K562 (cell line): ENCODE measurements at regions not wholly inside any gene's neighbourhood (a gene's known extent, or its start where the extent isn't known, plus 50 kb on each side); places are given as distances from the start of the nearest gene placed in this dataset.

ENCODE experiments used
- ATAC-seq: fragments of 200-7000 bp; cut with Tn5 transposase; 3 replicates; pipeline ENCODE4 v1.9.1; 2020; ENCODE audit warnings: moderate library complexity
- BruUV-seq: library from RNA; stranded (reverse); fragments of 400-500 nt; replicated peaks from 2 replicates; lab custom pipeline; 2021; lab: Mats Ljungman, UMichigan
- CTCF ChIA-PET: fragments of 300-600 bp; formaldehyde crosslinking; extraction: SDS; loops from one replicate; lab custom pipeline; 2021; ENCODE audit warnings: low intra/inter-chr PET ratio; lab: Yijun Ruan, JAX
- POLR2A ChIA-PET: fragments of 300-600, 350-650 bp; sonication (Branson Sonifier 250); formaldehyde crosslinking; extraction: SDS; loops from one replicate; lab custom pipeline; 2021; ENCODE audit warnings: antibody characterized with exemption, inconsistent platforms; lab: Yijun Ruan, JAX
- DNase-seq, 4 experiments: peaks; one replicate each; pipeline versions ENCODE4 v3.0.0 to v3.0.0-alpha.2; 2011 to 2018; ENCODE audit warnings: low spot score in 3 of 4, mixed read lengths in 3 of 4; ENCODE audit errors: extremely low read depth in 1 of 4
- FAIRE-seq: peaks from 2 replicates; lab custom pipeline; 2011; peaks lifted over from hg19 to GRCh38; lab: Jason Lieb, UNC
- H2AFZ ChIP-seq: 2 replicates; pipeline ENCODE4 v1.6.0; 2011; ENCODE audit warnings: low read depth, low read length, control low read depth, inconsistent platforms
- H3K27ac ChIP-seq: fragments of 200-600 bp; 3 replicates; pipeline ENCODE4 v1.8.0; 2011; ENCODE audit warnings: low read depth, mild to moderate bottlenecking, control low read depth, inconsistent platforms, low read length, moderate library complexity, mixed read lengths; ENCODE audit errors: extremely low read depth
- H3K27me3 ChIP-seq, 2 experiments: fragments of 300-600 bp in 1 of 2; 2 replicates in 1 of 2; 3 replicates in 1 of 2; pipeline versions ENCODE4 v1.6.0 to v1.8.0; 2011; ENCODE audit warnings: inconsistent platforms in 2 of 2, low read length in 2 of 2, mild to moderate bottlenecking in 1 of 2, mixed read lengths in 1 of 2, moderate library complexity in 1 of 2; ENCODE audit not compliant: control insufficient read depth in 2 of 2, insufficient read depth in 2 of 2
- H3K36me3 ChIP-seq: fragments of 300-600 bp; 3 replicates; pipeline ENCODE4 v1.8.0; 2011; ENCODE audit warnings: mild to moderate bottlenecking, low read length, inconsistent platforms; ENCODE audit not compliant: control insufficient read depth, insufficient read depth
- H3K4me1 ChIP-seq, 2 experiments: fragments of 200-600 bp in 1 of 2; replicated peaks in 1 of 2; 2 replicates in 1 of 2; 3 replicates in 1 of 2; pipeline versions ENCODE4 v1.5.1 to v1.8.0; 2011; ENCODE audit warnings: inconsistent platforms in 2 of 2, low read length in 2 of 2, mild to moderate bottlenecking in 1 of 2, mixed read lengths in 1 of 2, moderate library complexity in 1 of 2; ENCODE audit not compliant: control insufficient read depth in 2 of 2, insufficient read depth in 2 of 2
- H3K4me2 ChIP-seq: 2 replicates; pipeline ENCODE4 v1.6.1; 2011; ENCODE audit warnings: low read length, control low read depth, inconsistent platforms, mixed read lengths; ENCODE audit not compliant: insufficient read depth
- H3K4me3 ChIP-seq: fragments of 200-600 bp; sonication (generic), shearing (Covaris generic); 2 replicates; pipeline ENCODE4 v1.5.1; 2016; ENCODE audit warnings: control low read depth, inconsistent platforms
- H3K79me2 ChIP-seq: fragments of 200-600 bp; 3 replicates; pipeline ENCODE4 v1.8.0; 2011; ENCODE audit warnings: low read length, inconsistent platforms; ENCODE audit not compliant: control insufficient read depth, insufficient read depth
- H3K9ac ChIP-seq, 2 experiments: 2 replicates each; pipeline versions ENCODE4 v1.6.0 to v1.6.1; 2011; ENCODE audit warnings: low read depth in 2 of 2, low read length in 2 of 2, control low read depth in 1 of 2, inconsistent platforms in 1 of 2, mild to moderate bottlenecking in 1 of 2, mixed read lengths in 1 of 2; ENCODE audit not compliant: insufficient read depth in 1 of 2
- H3K9me1 ChIP-seq: one replicate; pipeline ENCODE4 v1.6.0; 2011; ENCODE audit warnings: inconsistent platforms, mild to moderate bottlenecking, low read length, moderate library complexity; ENCODE audit not compliant: control insufficient read depth, insufficient read depth
- H3K9me3 ChIP-seq: replicated peaks from 2 replicates; pipeline ENCODE4 v1.5.1; 2011; ENCODE audit warnings: low read depth, low read length, inconsistent platforms; ENCODE audit not compliant: control insufficient read depth, insufficient read depth
- H4K20me1 ChIP-seq: replicated peaks from 2 replicates; pipeline ENCODE4 v1.6.1; 2011; ENCODE audit warnings: low read length, inconsistent platforms, mixed read lengths; ENCODE audit not compliant: control insufficient read depth, insufficient read depth
- CBX2 ChIP-seq: fragments of 200-600 bp; sonication (generic); IDR thresholded peaks from one replicate; pipeline ENCODE4 v1.6.1; 2012; ENCODE audit warnings: mild to moderate bottlenecking, low read length, inconsistent platforms; ENCODE audit not compliant: insufficient read depth, poor library complexity, severe bottlenecking
- E2F1 ChIP-seq: sonication (generic); formaldehyde crosslinking; IDR thresholded peaks from 2 replicates; pipeline ENCODE4 v1.8.1; 2023; ENCODE audit warnings: mild to moderate bottlenecking, missing genetic modification reagents, moderate library complexity
- HES1 ChIP-seq: fragments of 450-650 bp; IDR thresholded peaks from 2 replicates; pipeline ENCODE4 v1.6.1; 2016; ENCODE audit warnings: low read depth, mild to moderate bottlenecking, moderate library complexity
- HMBOX1 ChIP-seq: sonication (generic); IDR thresholded peaks from 2 replicates; pipeline ENCODE4 v1.6.1; 2016
- ILF3 ChIP-seq: fragments of 450-650 bp; IDR thresholded peaks from 2 replicates; pipeline ENCODE4 v1.6.1; 2018; ENCODE audit warnings: antibody characterized with exemption, mild to moderate bottlenecking, moderate library complexity, borderline replicate concordance
- KLF16 ChIP-seq: IDR thresholded peaks from 2 replicates; pipeline ENCODE4 v1.6.1; 2016; ENCODE audit warnings: antibody characterized with exemption
- RBFOX2 ChIP-seq: fragments of 200-400 bp; formaldehyde crosslinking; IDR thresholded peaks from 2 replicates; pipeline ENCODE4 v1.6.1; 2017; ENCODE audit warnings: low read depth, mild to moderate bottlenecking, low read length, moderate library complexity
- RNF2 ChIP-seq: sonication (generic); IDR thresholded peaks from 2 replicates; pipeline ENCODE4 v1.6.1; 2016
- SRSF7 ChIP-seq: fragments of 200-400 bp; formaldehyde crosslinking; optimal IDR thresholded peaks from 2 replicates; pipeline ENCODE3; 2017; ENCODE audit warnings: mild to moderate bottlenecking, low read depth, low read length
- U2AF1 ChIP-seq: fragments of 200-400 bp; formaldehyde crosslinking; optimal IDR thresholded peaks from 2 replicates; pipeline ENCODE3; 2017; ENCODE audit warnings: mild to moderate bottlenecking, low read depth, low read length, moderate library complexity
- ZC3H11A ChIP-seq: IDR thresholded peaks from 2 replicates; pipeline ENCODE4 v1.6.1; 2012; ENCODE audit warnings: low read depth, low read length, improper control_type of control experiment
- ZNF76 ChIP-seq: fragments of 250-450 bp; sonication (Bioruptor Pico); IDR thresholded peaks from 2 replicates; pipeline ENCODE4 v1.4.0; 2020; ENCODE audit warnings: mild to moderate bottlenecking, moderate library complexity, borderline replicate concordance
- WGBS: fragments of 100-300 bp; shearing (Covaris generic); methylation state at CpG from one replicate; pipeline ENCODE4 v1.1.6; 2016; ENCODE audit warnings: low coverage, mixed read lengths; ENCODE audit not compliant: insufficient coverage; ENCODE audit errors: missing lambda C conversion rate; 5-methylcytosine and 5-hydroxymethylcytosine counted together
- in situ Hi-C: fragments of 300-500 bp; cut with MboI; formaldehyde crosslinking; loops from 4 replicates; pipeline ENCODE4 v1.15.0; 2018; ENCODE audit warnings: inconsistent platforms, mixed read lengths
- intact Hi-C: fragments of 100-400 bp; cut with micrococcal nuclease; formaldehyde crosslinking; loops from 2 replicates; pipeline ENCODE4 v1.14.2; 2022
- TF ChIP-seq, protein P1 (sequence below): fragments of 250-450 bp; sonication (Bioruptor Pico); IDR thresholded peaks from 2 replicates; pipeline ENCODE4 v1.8.0; 2022; ENCODE audit warnings: moderate library complexity, mild to moderate bottlenecking, inconsistent platforms

GRCh38 chr22:49546811-49547585 lies 280.7 kb downstream of the BRD1 start:
- BruUV-seq: no TSS peak
- in situ Hi-C loops: no loop called here
- WGBS: 92% methylated on average over 16 of the region's 16 CpGs
- no peak for ATAC-seq
- DNase-seq: no peak
- TF ChIP-seq KLF16 (no peak), ZNF76 (CRISPR knock-in tag) (no peak), U2AF1 (no peak), HES1 (no peak), HMBOX1 (no peak), RNF2 (no peak), SRSF7 (no peak), CBX2 (no peak), ILF3 (no peak), ZC3H11A (no peak), RBFOX2 (no peak), E2F1 (no peak)
- TF ChIP-seq, protein P1, sequence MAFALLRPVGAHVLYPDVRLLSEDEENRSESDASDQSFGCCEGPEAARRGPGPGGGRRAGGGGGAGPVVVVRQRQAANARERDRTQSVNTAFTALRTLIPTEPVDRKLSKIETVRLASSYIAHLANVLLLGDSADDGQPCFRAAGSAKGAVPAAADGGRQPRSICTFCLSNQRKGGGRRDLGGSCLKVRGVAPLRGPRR (CRISPR knock-in tag): no peak
- Histone ChIP-seq H3K9me3 (no peaks in the 10 kb centered on the region), H2AFZ (no peak overlapping the region), H3K79me2 (peaks cover 16% of the 10 kb centered on the region; the same call in 2 of the 3 replicates), H3K27ac (no peak overlapping the region), H3K4me3 (no peak overlapping the region), H3K4me2 (no peak overlapping the region), H4K20me1 (peaks cover 20% of the 10 kb centered on the region), H3K4me1 (peaks cover 0 to 9% of the 10 kb centered on the region in 2 experiments; a peak in 2 of 5 replicates), H3K27me3 (no peaks in the 10 kb centered on the region), H3K36me3 (peaks cover 9% of the 10 kb centered on the region; the same call in 1 of the 3 replicates), H3K9ac (no peak overlapping the region), H3K9me1 (no peaks in the 10 kb centered on the region)
- POLR2A ChIA-PET: interaction anchor here (0.6 to 0.8 kb wide), 2 partner anchors 8 to 148 kb away, joined by 3 read pairs; no protein-coding TSS in a partner anchor
- no peak for FAIRE-seq
- CTCF ChIA-PET: no interaction called here
- intact Hi-C loops: no loop called here
